ENCODE measurements at regions not wholly inside any gene's neighbourhood (a gene's known extent, or its start where the extent isn't known, plus 50 kb on each side); places are given as distances from the start of the nearest gene placed in this dataset.
A peak's percentile ranks its signal among the peaks of the same experiment; 100 is the strongest.

DNA sequence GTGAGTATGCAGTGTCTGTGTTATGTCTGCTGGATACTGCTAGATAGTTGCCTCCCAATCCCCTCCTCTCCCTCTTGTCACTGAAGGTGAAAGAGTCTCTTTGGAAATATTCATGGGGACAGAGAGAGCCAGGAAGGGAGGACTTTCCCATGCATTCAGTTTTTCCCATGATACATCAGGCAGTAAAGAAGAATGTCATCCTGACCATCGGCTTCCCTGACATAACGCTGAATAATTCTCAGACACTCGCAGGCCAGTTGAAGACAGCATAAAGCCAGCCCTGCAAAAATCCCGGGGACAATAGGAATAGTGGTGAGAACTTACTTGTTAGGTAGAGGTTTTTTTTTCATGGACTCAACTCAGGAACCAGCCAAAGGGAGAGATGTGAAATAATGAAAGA lies 58.1 kb downstream of the KLF4 start:
- no peaks in the 10 kb centered on the region for H3K27me3 Mint-ChIP-seq

DNA sequence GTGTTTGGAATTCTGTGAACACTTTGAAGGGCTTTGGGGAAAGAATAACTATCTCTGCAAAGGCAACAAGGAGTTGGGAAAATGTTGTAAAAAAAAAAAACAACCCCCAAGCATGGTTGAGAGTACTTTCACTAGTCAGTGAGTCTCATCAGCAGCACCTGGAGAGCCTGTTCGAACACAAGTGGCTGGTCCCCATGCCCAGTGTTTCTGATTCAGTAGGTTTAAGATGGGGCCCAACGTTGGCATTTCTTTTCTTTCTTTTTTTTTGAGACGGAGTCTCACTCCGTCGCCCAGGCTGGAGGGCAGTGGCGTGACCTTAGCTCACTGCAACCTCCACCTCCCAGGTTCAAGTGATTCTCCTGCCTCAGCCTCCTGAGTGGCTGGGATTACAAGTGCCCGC lies 59.5 kb downstream of the KLF4 start:
- no peak overlapping the region for H3K27ac Mint-ChIP-seq
- no peaks in the 10 kb centered on the region for H3K9me3 Mint-ChIP-seq
- no peak overlapping the region for H3K4me3 Mint-ChIP-seq
- H3K27me3 Mint-ChIP-seq: peaks cover 6% of the 10 kb centered on the region
- peaks cover 4% of the 10 kb centered on the region for H3K4me1 Mint-ChIP-seq (ENCODE audit: low read depth)
- no peak for DNase-seq
- H3K36me3 Mint-ChIP-seq (ENCODE audit: low read depth): no peaks in the 10 kb centered on the region

More for the DNA sequence above, 58.1 kb downstream of the KLF4 start:
- no peaks in the 10 kb centered on the region for H3K36me3 Mint-ChIP-seq (ENCODE audit: low read depth)
- H3K9me3 Mint-ChIP-seq: no peaks in the 10 kb centered on the region
- H3K27ac Mint-ChIP-seq: no peak overlapping the region
- no peak overlapping the region for H3K4me3 Mint-ChIP-seq
- DNase-seq: no peak
- no peaks in the 10 kb centered on the region for H3K4me1 Mint-ChIP-seq (ENCODE audit: low read depth)

DNA sequence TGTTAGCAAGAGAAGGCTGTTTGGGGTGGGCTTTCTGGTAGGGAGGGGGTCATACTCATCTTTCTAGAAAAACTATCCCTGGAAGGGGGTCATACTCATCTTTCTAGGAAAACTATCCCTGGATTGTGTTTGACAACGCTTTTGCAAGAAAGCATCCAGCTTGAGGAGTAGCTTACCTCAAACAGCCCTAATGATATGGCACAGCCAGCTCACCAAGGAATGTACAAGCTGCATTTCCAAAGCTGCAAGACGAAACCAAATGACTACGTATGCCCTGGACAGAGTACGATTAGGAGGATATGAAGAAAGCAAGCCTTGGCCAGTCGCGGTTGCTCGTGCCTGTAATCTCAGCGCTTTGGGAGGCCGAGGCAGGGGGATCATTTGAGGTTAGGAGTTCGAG lies 63.4 kb downstream of the KLF4 start:
- Mint-ChIP-seq H3K9me3 (no peaks in the 10 kb centered on the region), H3K4me3 (no peak overlapping the region), H3K27me3 (peaks cover 22% of the 10 kb centered on the region), H3K36me3 (ENCODE audit: low read depth) (no peaks in the 10 kb centered on the region), H3K4me1 (ENCODE audit: low read depth) (peaks cover 8% of the 10 kb centered on the region), H3K27ac (no peak overlapping the region)
- DNase-seq: no peak

DNA sequence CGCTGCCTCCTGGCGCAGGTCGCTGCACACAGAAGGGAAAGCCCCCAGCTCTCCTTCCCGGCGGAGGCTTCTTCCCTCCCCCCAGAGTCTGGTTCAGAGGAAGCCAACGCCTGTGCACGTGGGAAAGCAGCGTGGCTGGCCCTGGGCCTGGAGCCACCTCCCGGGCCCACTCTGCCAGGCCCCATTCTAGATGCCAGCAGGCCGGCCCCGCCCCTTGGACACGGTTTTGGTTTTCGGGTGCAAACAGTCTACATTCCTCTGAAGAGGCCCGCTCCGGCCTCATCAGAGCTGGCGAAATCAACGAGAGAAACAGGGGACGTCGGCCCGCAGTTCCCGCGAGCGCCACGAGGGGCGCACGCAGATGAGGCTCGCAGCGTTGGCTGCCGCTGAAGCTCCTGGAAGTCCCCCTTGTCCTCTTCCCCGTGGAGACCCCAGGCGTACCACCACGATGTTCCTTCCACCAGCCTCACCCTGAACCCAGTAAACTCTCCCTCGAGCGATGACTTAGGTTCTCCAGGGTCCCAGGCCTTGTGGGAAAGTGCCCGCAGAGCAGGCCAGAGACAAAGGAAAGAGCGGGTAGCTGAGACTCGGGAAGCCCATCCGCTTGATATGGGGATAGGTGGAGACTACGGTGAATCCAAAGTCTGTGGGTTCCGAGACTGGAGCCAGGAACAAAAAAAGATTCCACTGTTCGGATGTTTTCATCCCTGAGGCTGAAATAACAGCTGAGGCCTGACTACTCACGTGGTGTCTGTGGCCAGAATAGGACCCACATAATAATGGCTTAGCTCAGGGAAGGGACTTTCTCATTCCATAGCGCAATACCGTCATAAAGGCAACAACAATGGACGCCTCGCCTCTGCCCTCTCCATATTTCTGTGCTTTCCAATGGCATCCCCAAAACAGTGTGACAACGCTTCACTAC lies 64.2 kb downstream of the KLF4 start:
- Mint-ChIP-seq H3K27me3 (peaks cover 27% of the 10 kb centered on the region), H3K9me3 (no peaks in the 10 kb centered on the region), H3K4me1 (ENCODE audit: low read depth) (peaks cover 8% of the 10 kb centered on the region), H3K27ac (no peak overlapping the region), H3K36me3 (ENCODE audit: low read depth) (no peaks in the 10 kb centered on the region), H3K4me3 (peak overlapping the region; percentile 48)
- peak; percentile 77 for DNase-seq

DNA sequence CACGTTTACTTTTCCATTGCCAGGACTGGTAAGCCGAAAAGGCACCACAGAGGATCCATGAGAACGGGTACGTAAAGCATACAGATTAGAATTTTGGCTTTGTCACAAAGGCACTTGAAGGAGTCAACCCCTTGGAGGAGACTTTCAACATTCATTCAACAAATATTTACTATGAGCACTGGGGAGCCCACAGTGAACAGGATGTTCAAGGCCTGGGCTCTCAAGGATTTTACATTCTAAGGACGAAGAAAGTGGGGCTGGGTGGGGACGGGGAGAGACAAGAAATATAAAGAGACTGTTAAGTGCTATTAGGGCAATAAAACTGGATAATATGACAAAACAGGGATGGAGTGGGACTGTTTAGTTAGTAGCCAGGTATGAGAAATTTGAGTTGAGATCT lies 66.0 kb downstream of the KLF4 start:
- no peak for DNase-seq
- Mint-ChIP-seq H3K36me3 (ENCODE audit: low read depth) (no peaks in the 10 kb centered on the region), H3K9me3 (no peaks in the 10 kb centered on the region), H3K27ac (no peak overlapping the region), H3K4me1 (ENCODE audit: low read depth) (peaks cover 8% of the 10 kb centered on the region), H3K4me3 (no peak overlapping the region), H3K27me3 (peaks cover 27% of the 10 kb centered on the region)

DNA sequence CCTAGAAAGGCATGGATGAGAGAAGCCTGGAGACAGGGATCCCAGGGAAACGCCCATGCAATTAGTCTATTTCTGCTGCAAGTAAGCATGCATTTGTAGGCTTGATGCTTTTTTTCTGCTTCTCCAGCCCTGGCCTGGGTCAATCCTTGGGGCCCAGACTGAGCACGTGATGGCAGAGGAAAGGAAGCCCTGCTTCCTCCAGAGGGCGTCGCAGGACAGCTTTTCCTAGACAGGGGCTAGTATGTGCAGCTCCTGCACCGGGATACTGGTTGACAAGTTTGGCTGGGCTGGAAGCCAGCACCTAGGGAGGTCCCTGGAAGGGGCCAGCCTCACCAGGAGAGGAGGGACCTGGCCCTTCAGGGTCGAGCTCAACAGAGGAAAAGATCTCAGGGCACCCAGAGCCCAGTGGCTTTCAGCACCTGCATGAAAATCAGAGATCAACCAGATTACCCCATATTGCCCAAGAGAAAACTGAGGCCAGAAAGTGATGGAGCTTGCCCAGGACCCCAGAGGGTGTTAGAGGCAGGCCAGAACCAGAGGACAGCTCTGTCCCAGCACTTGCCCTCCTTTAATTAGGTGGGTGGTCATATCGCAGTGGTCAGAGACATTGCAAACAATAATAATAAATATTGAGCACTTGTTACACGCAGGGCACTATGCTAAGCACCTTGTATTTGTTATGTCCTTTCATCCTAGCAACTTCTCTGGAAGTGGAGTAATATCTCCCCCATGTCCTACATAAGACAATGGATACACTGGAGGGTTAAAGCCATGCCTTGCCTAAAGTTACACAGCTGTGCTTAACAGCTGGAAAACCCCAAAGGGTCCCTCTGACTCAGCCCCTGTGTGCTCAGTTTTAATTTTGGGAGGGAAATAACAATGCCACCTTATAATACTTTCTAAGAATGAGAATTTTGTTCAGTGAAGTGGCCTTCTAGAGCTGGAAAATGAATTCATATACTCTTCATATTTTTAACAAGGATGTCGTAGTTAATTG lies 67.1 kb downstream of the KLF4 start:
- H3K9me3 Mint-ChIP-seq: no peaks in the 10 kb centered on the region
- no peaks in the 10 kb centered on the region for H3K36me3 Mint-ChIP-seq (ENCODE audit: low read depth)
- DNase-seq: peak; percentile 37
- peaks cover 8% of the 10 kb centered on the region for H3K4me1 Mint-ChIP-seq (ENCODE audit: low read depth)
- no peak overlapping the region for H3K4me3 Mint-ChIP-seq
- peaks cover 27% of the 10 kb centered on the region for H3K27me3 Mint-ChIP-seq
- H3K27ac Mint-ChIP-seq: no peak overlapping the region

DNA sequence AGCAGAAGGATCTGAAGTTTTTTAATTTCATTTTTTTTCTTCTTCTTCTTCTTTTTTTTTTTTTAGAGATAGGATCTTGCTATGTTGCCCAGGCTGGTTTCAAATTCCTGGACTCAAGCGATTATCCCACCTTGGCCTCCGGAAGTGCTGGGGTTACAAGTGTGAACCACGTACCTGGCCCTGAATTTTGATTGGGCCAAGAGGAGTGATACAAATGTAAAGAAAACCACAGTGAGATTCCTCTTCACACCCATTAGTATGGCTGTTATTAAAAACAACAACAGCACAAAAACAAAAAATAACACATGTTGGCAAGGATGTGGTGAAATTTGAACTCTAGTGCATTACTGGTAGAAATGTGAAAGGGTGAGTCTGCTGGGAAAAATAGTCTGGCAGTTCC lies 79.1 kb downstream of the KLF4 start:
- Mint-ChIP-seq H3K27ac (no peak overlapping the region), H3K27me3 (peaks cover 13% of the 10 kb centered on the region), H3K36me3 (ENCODE audit: low read depth) (no peaks in the 10 kb centered on the region), H3K4me1 (ENCODE audit: low read depth) (no peaks in the 10 kb centered on the region), H3K9me3 (no peaks in the 10 kb centered on the region), H3K4me3 (no peak overlapping the region)
- DNase-seq: no peak

DNA sequence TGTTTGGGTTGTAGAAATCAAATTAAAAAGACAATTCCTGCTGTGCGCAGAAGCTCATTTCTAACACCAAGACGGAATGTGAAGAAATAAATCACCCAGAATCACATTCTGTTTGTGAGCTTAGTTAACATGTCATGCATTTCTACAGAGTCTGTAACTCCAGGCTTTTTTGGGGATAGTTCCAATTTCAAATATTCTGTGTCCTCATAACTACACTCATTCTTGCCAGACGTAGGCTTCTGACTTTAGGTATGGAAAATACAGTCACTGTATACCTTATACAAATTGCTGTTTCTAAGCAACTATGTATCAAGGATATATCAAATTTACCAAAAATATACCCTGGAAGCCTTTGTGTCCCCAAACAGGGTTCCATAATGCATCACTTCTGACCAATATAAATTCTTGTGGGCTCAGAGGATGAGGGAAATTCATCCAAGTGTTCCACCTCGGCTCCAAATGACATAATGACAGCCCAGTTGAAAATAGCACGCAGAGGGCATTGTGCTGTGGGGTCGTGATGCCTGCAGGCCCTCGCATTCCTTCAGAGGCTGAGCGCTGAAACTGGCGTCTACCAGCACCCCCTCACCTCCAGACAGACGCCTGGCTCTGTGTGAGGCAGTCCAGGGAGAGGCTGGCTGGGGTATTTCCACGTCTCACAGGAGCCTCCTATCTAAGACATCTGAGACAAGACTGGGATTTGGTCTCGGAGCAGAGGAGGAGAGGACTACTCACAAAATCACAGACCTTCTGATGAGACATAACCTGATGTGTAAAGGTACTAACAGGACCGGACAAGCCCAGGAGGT lies 79.8 kb downstream of the KLF4 start:
- Mint-ChIP-seq H3K27me3 (peaks cover 13% of the 10 kb centered on the region), H3K9me3 (no peaks in the 10 kb centered on the region), H3K4me1 (ENCODE audit: low read depth) (no peaks in the 10 kb centered on the region), H3K4me3 (no peak overlapping the region), H3K36me3 (ENCODE audit: low read depth) (no peaks in the 10 kb centered on the region), H3K27ac (no peak overlapping the region)
- no peak for DNase-seq

DNA sequence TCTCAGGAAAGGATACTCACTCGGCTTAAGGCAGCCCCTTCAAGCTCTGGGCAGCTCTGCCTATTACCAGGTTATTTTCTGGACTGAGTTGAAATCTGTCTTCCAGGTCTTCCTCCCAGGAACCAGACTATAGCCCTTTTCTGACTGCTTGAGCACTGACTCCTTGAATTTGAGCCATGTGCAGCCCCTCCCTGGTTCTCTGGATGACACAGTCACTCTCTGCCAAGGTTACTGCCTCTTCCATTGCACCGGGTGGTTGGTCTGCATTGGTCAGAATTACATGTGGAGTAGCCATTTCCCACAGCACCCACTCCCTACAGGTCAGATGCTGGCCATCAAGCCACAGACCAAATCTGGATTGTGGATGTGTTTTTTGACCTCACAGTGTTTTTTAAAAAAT lies 81.9 kb downstream of the KLF4 start:
- no peaks in the 10 kb centered on the region for H3K4me1 Mint-ChIP-seq (ENCODE audit: low read depth)
- peaks cover 13% of the 10 kb centered on the region for H3K27me3 Mint-ChIP-seq
- DNase-seq: no peak
- no peaks in the 10 kb centered on the region for H3K9me3 Mint-ChIP-seq
- no peaks in the 10 kb centered on the region for H3K36me3 Mint-ChIP-seq (ENCODE audit: low read depth)
- H3K4me3 Mint-ChIP-seq: no peak overlapping the region
- no peak overlapping the region for H3K27ac Mint-ChIP-seq

DNA sequence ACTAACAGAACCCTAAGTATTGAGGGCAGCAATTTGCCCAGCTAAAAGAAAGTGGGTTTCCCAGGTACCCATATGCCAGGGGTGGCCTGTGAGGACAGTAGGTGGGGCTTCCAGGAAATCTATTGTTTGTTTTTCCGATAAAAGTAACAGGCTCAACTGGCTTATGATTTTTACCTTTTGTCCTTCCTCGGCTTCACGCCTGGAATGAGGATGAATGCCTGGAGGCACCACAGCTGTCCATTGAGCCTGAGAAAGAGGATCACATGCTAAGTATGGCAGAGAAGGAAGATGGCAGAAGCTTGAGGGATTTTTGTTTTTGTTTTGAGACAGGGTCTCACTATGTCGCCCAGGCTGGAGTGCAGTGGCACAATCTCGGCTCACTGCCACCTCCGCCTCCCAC lies 84.1 kb downstream of the KLF4 start:
- Mint-ChIP-seq H3K9me3 (no peaks in the 10 kb centered on the region), H3K27ac (no peak overlapping the region), H3K4me1 (ENCODE audit: low read depth) (no peaks in the 10 kb centered on the region), H3K27me3 (peaks cover 13% of the 10 kb centered on the region), H3K36me3 (ENCODE audit: low read depth) (no peaks in the 10 kb centered on the region), H3K4me3 (no peak overlapping the region)
- no peak for DNase-seq

DNA sequence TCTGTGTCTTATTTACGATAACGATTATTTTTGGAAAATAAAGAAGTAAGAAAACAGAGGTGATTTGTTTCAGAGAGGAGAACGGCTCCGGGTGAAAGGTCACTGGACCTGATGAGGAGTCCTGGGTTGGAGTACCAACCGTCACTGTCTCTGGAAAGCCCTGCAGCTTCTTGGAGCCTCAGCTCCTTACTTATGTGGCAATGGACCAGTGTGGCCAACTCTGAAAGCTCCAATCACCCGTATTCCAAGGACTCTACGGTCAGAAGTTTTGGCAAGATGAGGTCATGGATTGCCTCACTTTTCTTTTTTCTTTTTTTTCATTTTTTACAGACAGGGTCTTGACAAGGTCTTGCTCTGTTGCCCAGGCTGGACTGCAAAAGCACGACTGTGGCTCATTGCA lies 84.8 kb downstream of the KLF4 start:
- no peak overlapping the region for H3K27ac Mint-ChIP-seq
- H3K4me1 Mint-ChIP-seq (ENCODE audit: low read depth): no peaks in the 10 kb centered on the region
- H3K27me3 Mint-ChIP-seq: peaks cover 13% of the 10 kb centered on the region
- H3K36me3 Mint-ChIP-seq (ENCODE audit: low read depth): no peaks in the 10 kb centered on the region
- no peak for DNase-seq
- H3K9me3 Mint-ChIP-seq: no peaks in the 10 kb centered on the region
- H3K4me3 Mint-ChIP-seq: no peak overlapping the region

DNA sequence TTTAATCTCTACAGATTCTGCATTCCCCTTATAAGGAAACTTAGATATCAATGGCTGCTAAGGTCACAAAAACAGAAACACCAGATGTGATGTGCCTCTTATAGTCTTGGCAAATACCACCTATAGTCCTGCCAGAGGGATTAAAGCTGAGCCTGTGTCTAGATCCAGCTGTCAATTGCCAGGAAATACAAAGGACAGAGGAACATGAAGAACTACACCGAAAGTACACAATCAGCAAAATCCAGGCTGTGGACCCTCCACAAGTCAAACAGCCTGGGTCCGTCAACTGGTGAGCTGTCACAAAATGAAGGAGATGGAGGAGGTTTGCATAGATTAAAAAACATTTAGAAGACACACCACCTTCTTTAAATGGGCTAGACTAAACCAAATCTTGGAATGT lies 85.4 kb downstream of the KLF4 start:
- Mint-ChIP-seq H3K4me1 (ENCODE audit: low read depth) (no peaks in the 10 kb centered on the region), H3K27me3 (peaks cover 13% of the 10 kb centered on the region), H3K27ac (no peak overlapping the region), H3K4me3 (no peak overlapping the region), H3K36me3 (ENCODE audit: low read depth) (no peaks in the 10 kb centered on the region), H3K9me3 (no peaks in the 10 kb centered on the region)
- DNase-seq: no peak

DNA sequence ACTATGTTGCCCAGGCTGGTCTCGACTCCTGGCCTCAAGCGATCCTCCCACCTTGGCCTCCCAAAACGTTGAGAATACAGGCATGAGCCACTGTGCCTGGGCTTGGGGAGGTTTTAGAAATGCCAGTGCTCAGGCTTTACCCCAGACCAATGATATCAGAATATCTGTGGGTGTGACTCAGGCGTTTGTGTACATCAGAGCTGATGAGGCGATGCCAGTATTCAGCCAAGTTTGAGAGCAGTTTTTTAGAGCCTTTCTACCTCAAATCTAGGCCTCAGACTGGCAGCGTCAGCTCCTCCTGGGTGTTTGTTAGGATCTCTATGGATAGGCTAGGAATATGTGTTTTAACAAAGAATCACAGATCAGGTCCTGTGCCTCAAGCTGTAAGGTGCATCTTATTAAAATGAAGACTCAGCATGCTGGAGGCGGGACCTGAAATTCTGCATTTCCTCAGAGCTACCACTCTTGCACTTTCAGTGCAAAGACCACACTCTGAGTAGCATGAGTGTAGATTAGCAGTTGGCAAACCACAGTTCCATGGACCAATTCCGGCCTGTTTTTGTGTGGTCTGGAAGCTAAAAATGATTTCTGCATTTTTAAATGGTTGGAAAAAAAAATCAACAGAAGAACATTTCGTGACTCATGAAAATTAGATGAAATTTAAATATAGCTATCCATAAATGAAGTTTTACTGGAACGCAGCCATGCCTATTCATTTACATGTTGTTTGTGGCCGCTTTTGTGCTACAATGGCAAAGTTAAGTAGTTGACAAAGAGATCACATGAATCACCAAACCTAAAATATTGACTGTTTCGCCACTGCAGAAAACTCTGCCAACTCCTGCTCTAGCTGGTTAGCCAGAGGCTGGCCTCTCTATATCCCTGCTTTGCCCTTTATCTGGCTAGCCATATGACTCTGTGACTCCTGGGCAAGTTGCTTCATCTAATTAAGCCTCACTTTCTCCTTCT lies 92.2 kb downstream of the KLF4 start:
- H3K27me3 Mint-ChIP-seq: peaks cover 4% of the 10 kb centered on the region
- no peak for DNase-seq

More for the DNA sequence above, 92.2 kb downstream of the KLF4 start:
- Mint-ChIP-seq H3K4me1 (ENCODE audit: low read depth) (no peaks in the 10 kb centered on the region), H3K27ac (no peak overlapping the region), H3K9me3 (no peaks in the 10 kb centered on the region), H3K36me3 (ENCODE audit: low read depth) (no peaks in the 10 kb centered on the region), H3K4me3 (no peak overlapping the region)

All from activated T-cell treated with anti-CD3 and anti-CD28 coated beads, Interleukin-2, amount 50 U/mL, for 24 hours (primary cell).